MM.1S (cell line): ENCODE measurements at regions not wholly inside any gene's neighbourhood (a gene's known extent, or its start where the extent isn't known, plus 50 kb on each side); places are given as distances from the start of the nearest gene placed in this dataset.

ENCODE experiments used
- EZH2 ChIP-seq: fragments of 300-600 bp; sonication (generic); optimal IDR thresholded peaks from 2 replicates; pipeline ENCODE3; 2017; ENCODE audit warnings: low read depth, mild to moderate bottlenecking, antibody characterized with exemption, low read length, mixed read lengths
- TF ChIP-seq, protein P1 (sequence below): fragments of 300-600 bp; sonication (generic); IDR thresholded peaks from 2 replicates; pipeline ENCODE4 v1.5.1; 2016; ENCODE audit warnings: antibody characterized with exemption, low read length, mixed read lengths

DNA sequence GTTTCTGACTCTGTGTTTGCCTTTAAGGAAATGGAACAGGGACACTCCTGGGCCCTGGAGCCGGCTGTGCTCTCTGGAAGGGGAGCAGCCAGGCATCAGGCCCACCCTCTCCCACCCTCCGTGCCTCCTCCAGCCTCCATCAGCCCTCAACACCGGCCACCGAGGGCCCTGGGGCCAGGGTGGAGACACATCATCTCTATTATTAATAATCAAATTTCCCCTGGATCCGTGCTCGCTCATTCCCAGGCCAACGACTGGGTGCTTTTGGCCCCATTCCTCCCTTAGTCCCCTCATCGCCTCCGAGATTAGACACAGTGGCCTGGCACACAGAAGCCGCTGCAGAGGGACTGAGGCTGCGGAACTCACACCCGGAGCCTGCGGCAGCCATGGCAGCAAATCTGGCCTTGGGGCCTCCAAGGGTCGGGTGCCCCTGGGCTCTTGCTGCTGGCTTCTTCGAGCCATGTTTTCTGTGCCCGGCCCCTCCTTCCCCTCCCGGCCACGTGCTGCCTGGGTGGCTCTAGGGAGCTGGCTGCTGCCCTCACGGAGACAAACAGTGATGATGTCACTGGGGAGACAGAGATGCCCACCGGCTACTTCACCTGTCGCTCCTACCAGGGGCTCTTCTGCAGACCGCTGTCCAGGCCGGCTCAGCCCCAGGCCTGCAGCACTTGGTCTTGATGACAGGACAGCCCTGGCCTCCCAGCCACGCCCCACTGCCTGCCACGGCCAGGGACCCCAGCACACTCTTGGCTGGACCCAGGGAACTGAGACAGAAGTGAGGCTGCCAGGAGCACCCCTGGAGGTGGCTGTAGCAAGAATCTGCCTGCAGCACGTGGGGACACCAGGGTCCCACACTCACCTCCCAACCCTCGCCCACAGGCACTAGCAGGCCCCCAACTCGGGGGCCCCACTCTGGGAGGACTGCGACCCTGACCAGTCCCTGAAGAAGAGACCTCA lies 76.6 kb upstream of the PPP1R26 start:
- TF ChIP-seq, protein P1, sequence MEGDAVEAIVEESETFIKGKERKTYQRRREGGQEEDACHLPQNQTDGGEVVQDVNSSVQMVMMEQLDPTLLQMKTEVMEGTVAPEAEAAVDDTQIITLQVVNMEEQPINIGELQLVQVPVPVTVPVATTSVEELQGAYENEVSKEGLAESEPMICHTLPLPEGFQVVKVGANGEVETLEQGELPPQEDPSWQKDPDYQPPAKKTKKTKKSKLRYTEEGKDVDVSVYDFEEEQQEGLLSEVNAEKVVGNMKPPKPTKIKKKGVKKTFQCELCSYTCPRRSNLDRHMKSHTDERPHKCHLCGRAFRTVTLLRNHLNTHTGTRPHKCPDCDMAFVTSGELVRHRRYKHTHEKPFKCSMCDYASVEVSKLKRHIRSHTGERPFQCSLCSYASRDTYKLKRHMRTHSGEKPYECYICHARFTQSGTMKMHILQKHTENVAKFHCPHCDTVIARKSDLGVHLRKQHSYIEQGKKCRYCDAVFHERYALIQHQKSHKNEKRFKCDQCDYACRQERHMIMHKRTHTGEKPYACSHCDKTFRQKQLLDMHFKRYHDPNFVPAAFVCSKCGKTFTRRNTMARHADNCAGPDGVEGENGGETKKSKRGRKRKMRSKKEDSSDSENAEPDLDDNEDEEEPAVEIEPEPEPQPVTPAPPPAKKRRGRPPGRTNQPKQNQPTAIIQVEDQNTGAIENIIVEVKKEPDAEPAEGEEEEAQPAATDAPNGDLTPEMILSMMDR, result no peak
- TF ChIP-seq EZH2, result no peak
